GM21529 (cell line): ENCODE measurements at regions not wholly inside any gene's neighbourhood (a gene's known extent, or its start where the extent isn't known, plus 50 kb on each side); places are given as distances from the start of the nearest gene placed in this dataset.

Source experiments
- ATAC-seq: cut with Tn5 transposase; IDR thresholded peaks from one replicate; pipeline ENCODE4 v1.9.1; 2021; ENCODE audit not compliant: unreplicated experiment

- ATAC-seq = no peak
These were observed 332.2 kb upstream of the PLXNA2 start for GRCh38 chr1:208576425-208576824.

- no peak for ATAC-seq
These were observed 333.3 kb upstream of the PLXNA2 start for GRCh38 chr1:208577381-208577905.

GRCh38 chr1:208581209-208581608 is 337.0 kb upstream of the PLXNA2 start:
- no peak for ATAC-seq

- no peak for ATAC-seq
These were observed 337.5 kb upstream of the PLXNA2 start for GRCh38 chr1:208581667-208582066.

GRCh38 chr1:208584167-208584755 is 340.1 kb upstream of the PLXNA2 start:
- ATAC-seq = no peak

- ATAC-seq = peak; percentile 98
These were observed 342.9 kb upstream of the PLXNA2 start for GRCh38 chr1:208587110-208587509.

- no peak for ATAC-seq
These were observed 349.3 kb upstream of the PLXNA2 start for GRCh38 chr1:208593306-208594006.

GRCh38 chr1:208595236-208595635 is 351.1 kb upstream of the PLXNA2 start:
- no peak for ATAC-seq

GRCh38 chr1:208595745-208596144 is 351.6 kb upstream of the PLXNA2 start:
- no peak for ATAC-seq

- ATAC-seq = no peak
These were observed 353.4 kb upstream of the PLXNA2 start for GRCh38 chr1:208597571-208597970.

GRCh38 chr1:208598021-208598420 is 353.8 kb upstream of the PLXNA2 start:
- ATAC-seq = no peak

- no peak for ATAC-seq
These were observed 354.9 kb upstream of the PLXNA2 start for GRCh38 chr1:208599063-208599462.

GRCh38 chr1:208600456-208601190 is 356.4 kb upstream of the PLXNA2 start:
- ATAC-seq = no peak

GRCh38 chr1:208601561-208601960 is 357.4 kb upstream of the PLXNA2 start:
- ATAC-seq = no peak

GRCh38 chr1:208603721-208604120 is 359.5 kb upstream of the PLXNA2 start:
- ATAC-seq = no peak

GRCh38 chr1:208604295-208604694 is 360.1 kb upstream of the PLXNA2 start:
- ATAC-seq = peak; percentile 97

GRCh38 chr1:208606959-208607358 is 362.8 kb upstream of the PLXNA2 start:
- no peak for ATAC-seq

GRCh38 chr1:208607616-208608015 is 363.4 kb upstream of the PLXNA2 start:
- ATAC-seq = no peak

GRCh38 chr1:208614610-208615009 is 370.4 kb upstream of the PLXNA2 start:
- no peak for ATAC-seq

GRCh38 chr1:208615371-208615770 is 371.2 kb upstream of the PLXNA2 start:
- ATAC-seq = no peak

- no peak for ATAC-seq
These were observed 372.6 kb upstream of the PLXNA2 start for GRCh38 chr1:208616776-208617175.
